WTC11 (cell line): ENCODE measurements at regions not wholly inside any gene's neighbourhood (a gene's known extent, or its start where the extent isn't known, plus 50 kb on each side); places are given as distances from the start of the nearest gene placed in this dataset.

Source experiments
- JUN ChIP-seq: sonication (generic); formaldehyde crosslinking; IDR thresholded peaks from 2 replicates; pipeline ENCODE4 v1.8.0; 2023; ENCODE audit warnings: mild to moderate bottlenecking, missing genetic modification reagents
- ZBTB21 ChIP-seq: sonication (generic); formaldehyde crosslinking; IDR thresholded peaks from 2 replicates; pipeline ENCODE4 v1.8.1; 2023; ENCODE audit warnings: mild to moderate bottlenecking, missing genetic modification reagents, borderline replicate concordance
- TF ChIP-seq, protein P1 (sequence below): fragments of 200-600 bp; IDR thresholded peaks from 2 replicates; pipeline ENCODE4 v1.8.0; 2022; ENCODE audit warnings: antibody characterized with exemption
- TF ChIP-seq, protein P2 (sequence below): sonication (generic); formaldehyde crosslinking; IDR thresholded peaks from 2 replicates; pipeline ENCODE4 v1.8.0; 2022; ENCODE audit warnings: missing genetic modification reagents
- TF ChIP-seq, protein P3 (sequence below): sonication (generic); formaldehyde crosslinking; IDR thresholded peaks from 2 replicates; pipeline ENCODE4 v1.8.0; 2023; ENCODE audit warnings: mild to moderate bottlenecking, missing genetic modification reagents

DNA sequence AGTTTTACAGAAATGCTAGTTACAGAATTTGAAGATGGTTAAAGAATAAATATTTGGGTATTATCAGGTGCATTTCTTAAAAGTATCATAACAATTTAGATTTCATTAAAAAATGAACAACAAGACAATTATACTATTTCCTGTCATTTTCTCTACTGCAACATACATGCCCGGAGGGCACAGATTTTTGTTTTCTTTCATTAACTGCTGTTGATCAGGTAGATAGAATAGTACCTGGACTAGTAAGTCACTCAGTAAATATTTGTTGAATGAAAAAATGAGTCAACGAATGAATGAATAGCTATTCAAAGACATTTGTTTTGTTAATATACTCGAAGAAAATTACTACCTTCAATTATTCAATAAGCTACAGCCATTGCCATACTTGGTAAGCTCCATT is 531.2 kb upstream of the VRK2 start:
- TF ChIP-seq, protein P1, sequence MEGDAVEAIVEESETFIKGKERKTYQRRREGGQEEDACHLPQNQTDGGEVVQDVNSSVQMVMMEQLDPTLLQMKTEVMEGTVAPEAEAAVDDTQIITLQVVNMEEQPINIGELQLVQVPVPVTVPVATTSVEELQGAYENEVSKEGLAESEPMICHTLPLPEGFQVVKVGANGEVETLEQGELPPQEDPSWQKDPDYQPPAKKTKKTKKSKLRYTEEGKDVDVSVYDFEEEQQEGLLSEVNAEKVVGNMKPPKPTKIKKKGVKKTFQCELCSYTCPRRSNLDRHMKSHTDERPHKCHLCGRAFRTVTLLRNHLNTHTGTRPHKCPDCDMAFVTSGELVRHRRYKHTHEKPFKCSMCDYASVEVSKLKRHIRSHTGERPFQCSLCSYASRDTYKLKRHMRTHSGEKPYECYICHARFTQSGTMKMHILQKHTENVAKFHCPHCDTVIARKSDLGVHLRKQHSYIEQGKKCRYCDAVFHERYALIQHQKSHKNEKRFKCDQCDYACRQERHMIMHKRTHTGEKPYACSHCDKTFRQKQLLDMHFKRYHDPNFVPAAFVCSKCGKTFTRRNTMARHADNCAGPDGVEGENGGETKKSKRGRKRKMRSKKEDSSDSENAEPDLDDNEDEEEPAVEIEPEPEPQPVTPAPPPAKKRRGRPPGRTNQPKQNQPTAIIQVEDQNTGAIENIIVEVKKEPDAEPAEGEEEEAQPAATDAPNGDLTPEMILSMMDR, result no peak
- no peak for TF ChIP-seq ZBTB21 (CRISPR knock-in tag)
- TF ChIP-seq, protein P2, sequence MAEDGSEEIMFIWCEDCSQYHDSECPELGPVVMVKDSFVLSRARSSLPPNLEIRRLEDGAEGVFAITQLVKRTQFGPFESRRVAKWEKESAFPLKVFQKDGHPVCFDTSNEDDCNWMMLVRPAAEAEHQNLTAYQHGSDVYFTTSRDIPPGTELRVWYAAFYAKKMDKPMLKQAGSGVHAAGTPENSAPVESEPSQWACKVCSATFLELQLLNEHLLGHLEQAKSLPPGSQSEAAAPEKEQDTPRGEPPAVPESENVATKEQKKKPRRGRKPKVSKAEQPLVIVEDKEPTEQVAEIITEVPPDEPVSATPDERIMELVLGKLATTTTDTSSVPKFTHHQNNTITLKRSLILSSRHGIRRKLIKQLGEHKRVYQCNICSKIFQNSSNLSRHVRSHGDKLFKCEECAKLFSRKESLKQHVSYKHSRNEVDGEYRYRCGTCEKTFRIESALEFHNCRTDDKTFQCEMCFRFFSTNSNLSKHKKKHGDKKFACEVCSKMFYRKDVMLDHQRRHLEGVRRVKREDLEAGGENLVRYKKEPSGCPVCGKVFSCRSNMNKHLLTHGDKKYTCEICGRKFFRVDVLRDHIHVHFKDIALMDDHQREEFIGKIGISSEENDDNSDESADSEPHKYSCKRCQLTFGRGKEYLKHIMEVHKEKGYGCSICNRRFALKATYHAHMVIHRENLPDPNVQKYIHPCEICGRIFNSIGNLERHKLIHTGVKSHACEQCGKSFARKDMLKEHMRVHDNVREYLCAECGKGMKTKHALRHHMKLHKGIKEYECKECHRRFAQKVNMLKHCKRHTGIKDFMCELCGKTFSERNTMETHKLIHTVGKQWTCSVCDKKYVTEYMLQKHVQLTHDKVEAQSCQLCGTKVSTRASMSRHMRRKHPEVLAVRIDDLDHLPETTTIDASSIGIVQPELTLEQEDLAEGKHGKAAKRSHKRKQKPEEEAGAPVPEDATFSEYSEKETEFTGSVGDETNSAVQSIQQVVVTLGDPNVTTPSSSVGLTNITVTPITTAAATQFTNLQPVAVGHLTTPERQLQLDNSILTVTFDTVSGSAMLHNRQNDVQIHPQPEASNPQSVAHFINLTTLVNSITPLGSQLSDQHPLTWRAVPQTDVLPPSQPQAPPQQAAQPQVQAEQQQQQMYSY (CRISPR knock-in tag), result no peak
- TF ChIP-seq, protein P3, sequence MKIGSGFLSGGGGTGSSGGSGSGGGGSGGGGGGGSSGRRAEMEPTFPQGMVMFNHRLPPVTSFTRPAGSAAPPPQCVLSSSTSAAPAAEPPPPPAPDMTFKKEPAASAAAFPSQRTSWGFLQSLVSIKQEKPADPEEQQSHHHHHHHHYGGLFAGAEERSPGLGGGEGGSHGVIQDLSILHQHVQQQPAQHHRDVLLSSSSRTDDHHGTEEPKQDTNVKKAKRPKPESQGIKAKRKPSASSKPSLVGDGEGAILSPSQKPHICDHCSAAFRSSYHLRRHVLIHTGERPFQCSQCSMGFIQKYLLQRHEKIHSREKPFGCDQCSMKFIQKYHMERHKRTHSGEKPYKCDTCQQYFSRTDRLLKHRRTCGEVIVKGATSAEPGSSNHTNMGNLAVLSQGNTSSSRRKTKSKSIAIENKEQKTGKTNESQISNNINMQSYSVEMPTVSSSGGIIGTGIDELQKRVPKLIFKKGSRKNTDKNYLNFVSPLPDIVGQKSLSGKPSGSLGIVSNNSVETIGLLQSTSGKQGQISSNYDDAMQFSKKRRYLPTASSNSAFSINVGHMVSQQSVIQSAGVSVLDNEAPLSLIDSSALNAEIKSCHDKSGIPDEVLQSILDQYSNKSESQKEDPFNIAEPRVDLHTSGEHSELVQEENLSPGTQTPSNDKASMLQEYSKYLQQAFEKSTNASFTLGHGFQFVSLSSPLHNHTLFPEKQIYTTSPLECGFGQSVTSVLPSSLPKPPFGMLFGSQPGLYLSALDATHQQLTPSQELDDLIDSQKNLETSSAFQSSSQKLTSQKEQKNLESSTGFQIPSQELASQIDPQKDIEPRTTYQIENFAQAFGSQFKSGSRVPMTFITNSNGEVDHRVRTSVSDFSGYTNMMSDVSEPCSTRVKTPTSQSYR, result no peak
- no peak for TF ChIP-seq JUN (CRISPR knock-in tag)
